Left ventricle myocardium inferior (tissue), 1 donor: ENCODE measurements at regions not wholly inside any gene's neighbourhood (a gene's known extent, or its start where the extent isn't known, plus 50 kb on each side); places are given as distances from the start of the nearest gene placed in this dataset.
A peak's percentile ranks its signal among the peaks of the same experiment; 100 is the strongest.

Experiments used
- DNase-seq: peaks from one replicate; pipeline ENCODE4 v3.0.0-alpha.2; 2020
- H3K27ac ChIP-seq: fragments of 200-600 bp; replicated peaks from 2 replicates; pipeline ENCODE4 v1.8.0; 2021
- H3K27me3 ChIP-seq: fragments of 200-600 bp; 2 replicates; pipeline ENCODE4 v1.8.0; 2021; ENCODE audit warnings: low read depth
- H3K36me3 ChIP-seq: fragments of 200-600 bp; 2 replicates; pipeline ENCODE4 v1.8.0; 2021
- H3K4me1 ChIP-seq: fragments of 200-600 bp; 2 replicates; pipeline ENCODE4 v1.8.0; 2021
- H3K4me3 ChIP-seq: fragments of 200-600 bp; 2 replicates; pipeline ENCODE4 v1.8.0; 2021; ENCODE audit warnings: mild to moderate bottlenecking, moderate library complexity
- H3K9me3 ChIP-seq: fragments of 200-600 bp; replicated peaks from 2 replicates; pipeline ENCODE4 v1.8.0; 2021
- CTCF ChIP-seq: fragments of 200-600 bp; IDR thresholded peaks from 2 replicates; pipeline ENCODE4 v1.8.0; 2021; ENCODE audit warnings: antibody characterized with exemption, mild to moderate bottlenecking, borderline replicate concordance
- intact Hi-C: fragments of 100-400 bp; cut with micrococcal nuclease; formaldehyde crosslinking; loops from one replicate; pipeline ENCODE4 v1.11.0; 2022
- donor health status: DM: no; HTN: yes; CAD: no; lungs with severe emphysema.

- Histone ChIP-seq H3K4me3 (no peak overlapping the region), H3K4me1 (peaks cover 27% of the 10 kb centered on the region), H3K9me3 (no peaks in the 10 kb centered on the region), H3K27me3 (peaks cover 4% of the 10 kb centered on the region), H3K27ac (peak overlapping the region; percentile 43), H3K36me3 (no peaks in the 10 kb centered on the region)
- intact Hi-C loops, result loop anchor here (5.0 to 10.0 kb wide), 2 partner anchors 98 to 325 kb away; no protein-coding TSS in a partner anchor
- peak; percentile 77 for DNase-seq
- peak; percentile 92 for TF ChIP-seq CTCF
These were observed 174.7 kb downstream of the HERPUD2 start for GRCh38 chr7:35519971-35520809.

GRCh38 chr7:35518767-35519166, 176.2 kb downstream of the HERPUD2 start:
- H3K27me3 ChIP-seq, result peaks cover 4% of the 10 kb centered on the region
- H3K36me3 ChIP-seq, result no peaks in the 10 kb centered on the region
- TF ChIP-seq CTCF, result no peak
- H3K4me1 ChIP-seq, result peaks cover 27% of the 10 kb centered on the region
- H3K4me3 ChIP-seq, result no peak overlapping the region
- no peak for DNase-seq
- intact Hi-C loops, result no loop called here
- H3K9me3 ChIP-seq, result no peaks in the 10 kb centered on the region
- no peak overlapping the region for H3K27ac ChIP-seq

- intact Hi-C loops, result no loop called here
These were observed 178.4 kb downstream of the HERPUD2 start for GRCh38 chr7:35516498-35516897.

GRCh38 chr7:35513828-35514227, 181.1 kb downstream of the HERPUD2 start:
- intact Hi-C loops, result no loop called here
- H3K36me3 ChIP-seq, result no peaks in the 10 kb centered on the region
- DNase-seq, result no peak
- H3K27ac ChIP-seq, result no peak overlapping the region
- peaks cover 16% of the 10 kb centered on the region for H3K4me1 ChIP-seq
- H3K4me3 ChIP-seq, result no peak overlapping the region
- no peaks in the 10 kb centered on the region for H3K9me3 ChIP-seq
- no peak for TF ChIP-seq CTCF
- H3K27me3 ChIP-seq, result no peaks in the 10 kb centered on the region

More at GRCh38 chr7:35516498-35516897, 178.4 kb downstream of the HERPUD2 start:
- Histone ChIP-seq H3K27me3 (no peaks in the 10 kb centered on the region), H3K4me3 (no peak overlapping the region), H3K27ac (no peak overlapping the region), H3K36me3 (no peaks in the 10 kb centered on the region), H3K9me3 (no peaks in the 10 kb centered on the region), H3K4me1 (peaks cover 35% of the 10 kb centered on the region)
- no peak for TF ChIP-seq CTCF
- DNase-seq, result no peak

GRCh38 chr7:35513195-35513594, 181.7 kb downstream of the HERPUD2 start:
- H3K9me3 ChIP-seq, result no peaks in the 10 kb centered on the region
- intact Hi-C loops, result no loop called here
- no peak overlapping the region for H3K4me3 ChIP-seq
- H3K27me3 ChIP-seq, result no peaks in the 10 kb centered on the region
- H3K4me1 ChIP-seq, result peaks cover 10% of the 10 kb centered on the region
- DNase-seq, result no peak
- H3K27ac ChIP-seq, result no peak overlapping the region
- no peak for TF ChIP-seq CTCF
- H3K36me3 ChIP-seq, result no peaks in the 10 kb centered on the region
